Right cardiac atrium (tissue), 5 donors: ENCODE measurements at regions not wholly inside any gene's neighbourhood (a gene's known extent, or its start where the extent isn't known, plus 50 kb on each side); places are given as distances from the start of the nearest gene placed in this dataset.

Source experiments
- ATAC-seq, 2 donors: fragments of 200-7000 bp; cut with Tn5 transposase; one replicate each; pipeline versions ENCODE4 v1.8.0 to v1.9.1; 2020; ENCODE audit warnings: moderate library complexity in 2 of 2, mild to moderate bottlenecking in 1 of 2
- DNase-seq, 3 donors: peaks; one replicate each; pipeline ENCODE4 v3.0.0-alpha.2; 2020
- H3K27ac ChIP-seq: one replicate; pipeline ENCODE4 v1.5.1; 2013; ENCODE audit warnings: mild to moderate bottlenecking, low read length, control low read depth, moderate library complexity
- H3K27me3 ChIP-seq: one replicate; pipeline ENCODE4 v1.6.1; 2013; ENCODE audit not compliant: control insufficient read depth, insufficient read depth
- H3K4me1 ChIP-seq: one replicate; pipeline ENCODE4 v1.6.1; 2013; ENCODE audit warnings: low read length; ENCODE audit not compliant: control insufficient read depth, insufficient read depth
- H3K4me3 ChIP-seq: one replicate; pipeline ENCODE4 v1.5.1; 2013; ENCODE audit warnings: low read length, control low read depth
- H3K9me3 ChIP-seq: one replicate; pipeline ENCODE4 v1.6.1; 2013; ENCODE audit warnings: low read length; ENCODE audit not compliant: control insufficient read depth
- WGBS: extraction: QIAGEN DNeasy Blood & Tissue Kit; methylation state at CpG from one replicate; pipeline ENCODE4 v1.1.7; 2013; 5-methylcytosine and 5-hydroxymethylcytosine counted together
- intact Hi-C, 4 donors: fragments of 100-400 bp; cut with DNase I; formaldehyde crosslinking; loops; one replicate each; pipeline versions ENCODE4 v1.11.0 to v1.14.0; 2022 to 2023
- donor health status: healthy with polysubstance abuse.
- donor health status: DM: no; HTN: yes; CAD: no.
- donor health status: DM: no; HTN: no; CAD: no.
- donor health status: DM: no; HTN: yes; CAD: no; lungs with severe emphysema.
- donor health status: DM: yes; HTN: yes; CAD: no.

- no peaks in the 10 kb centered on the region for H3K27me3 ChIP-seq
- no peak overlapping the region for H3K4me3 ChIP-seq
- DNase-seq: no peak
- H3K9me3 ChIP-seq: no peaks in the 10 kb centered on the region
- no peak for ATAC-seq
- no peak overlapping the region for H3K27ac ChIP-seq
- intact Hi-C loops: no loop called here
- no peaks in the 10 kb centered on the region for H3K4me1 ChIP-seq
- 98% methylated on average over 1 of the region's 1 CpG for WGBS
These were observed 563.1 kb upstream of the JARID2 start for GRCh38 chr6:14682812-14683211.

- no peaks in the 10 kb centered on the region for H3K4me1 ChIP-seq
- WGBS: 96% methylated on average over 6 of the region's 6 CpGs
- DNase-seq (no peak), ATAC-seq (no peak)
- no peak overlapping the region for H3K27ac ChIP-seq
- no peaks in the 10 kb centered on the region for H3K27me3 ChIP-seq
- no peaks in the 10 kb centered on the region for H3K9me3 ChIP-seq
- intact Hi-C loops: no loop called here
- no peak overlapping the region for H3K4me3 ChIP-seq
These were observed 556.2 kb upstream of the JARID2 start for GRCh38 chr6:14689639-14690038.

DNA sequence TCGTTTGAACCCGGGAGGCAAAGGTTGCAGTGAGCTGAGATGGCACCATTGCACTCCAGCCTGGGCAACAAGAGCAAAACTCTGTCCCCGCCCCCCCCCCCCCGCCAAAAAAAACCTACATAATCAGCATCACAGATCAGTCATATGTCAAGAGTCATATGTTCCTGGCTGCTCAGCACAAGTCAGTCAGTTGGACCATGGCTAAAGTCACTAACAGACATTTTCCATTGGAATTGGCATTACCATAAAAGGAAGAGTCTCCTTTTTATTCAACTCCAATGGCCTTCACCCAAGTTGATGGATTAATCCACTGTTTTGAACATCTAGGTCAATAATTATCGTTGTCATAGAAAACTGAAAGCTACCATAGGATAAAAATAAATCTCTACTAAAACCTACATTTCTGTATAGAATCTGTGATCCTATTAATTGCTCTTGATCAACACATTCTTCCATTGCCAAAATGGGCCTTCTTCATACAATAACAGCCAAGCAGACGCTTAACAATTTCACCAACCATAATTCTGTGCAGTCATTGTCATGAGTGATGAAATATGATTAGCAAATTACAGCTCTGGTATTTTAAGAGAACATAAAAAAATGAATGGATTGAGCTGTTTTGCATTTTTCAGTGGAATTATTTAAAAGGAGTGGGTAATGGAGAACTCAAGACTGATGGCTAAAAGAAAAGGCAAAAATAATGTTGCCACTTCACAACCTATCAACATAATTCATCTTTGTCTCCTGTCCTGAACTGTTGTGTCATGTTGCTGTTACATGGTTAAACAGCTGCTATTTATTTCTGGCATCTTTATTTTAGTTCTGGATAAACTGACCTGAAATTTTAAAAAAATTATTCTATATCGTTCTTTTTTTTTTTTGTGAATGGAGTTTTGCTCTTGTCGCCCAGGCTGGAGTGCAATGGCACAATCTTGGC is 555.5 kb upstream of the JARID2 start:
- Histone ChIP-seq H3K27ac (no peak overlapping the region), H3K9me3 (no peaks in the 10 kb centered on the region), H3K4me1 (no peaks in the 10 kb centered on the region), H3K4me3 (no peak overlapping the region), H3K27me3 (no peaks in the 10 kb centered on the region)
- ATAC-seq (no peak), DNase-seq (no peak)
- intact Hi-C loops: no loop called here
- WGBS: 96% methylated on average over 8 of the region's 8 CpGs

GRCh38 chr6:14692208-14692607 is 553.7 kb upstream of the JARID2 start:
- intact Hi-C loops: no loop called here
- no peaks in the 10 kb centered on the region for H3K4me1 ChIP-seq
- 77% methylated on average over 1 of the region's 1 CpG for WGBS
- ATAC-seq: no peak
- H3K4me3 ChIP-seq: no peak overlapping the region
- no peaks in the 10 kb centered on the region for H3K9me3 ChIP-seq
- no peak overlapping the region for H3K27ac ChIP-seq
- no peak for DNase-seq
- no peaks in the 10 kb centered on the region for H3K27me3 ChIP-seq

- intact Hi-C loops: no loop called here
These were observed 552.3 kb upstream of the JARID2 start for GRCh38 chr6:14693301-14694192.

GRCh38 chr6:14694308-14694707 is 551.6 kb upstream of the JARID2 start:
- WGBS: 92% methylated on average over 1 of the region's 1 CpG
- Histone ChIP-seq H3K4me3 (no peak overlapping the region), H3K4me1 (no peaks in the 10 kb centered on the region), H3K27ac (no peak overlapping the region), H3K27me3 (no peaks in the 10 kb centered on the region), H3K9me3 (no peaks in the 10 kb centered on the region)
- DNase-seq: no peak
- intact Hi-C loops: no loop called here
- no peak for ATAC-seq

More at GRCh38 chr6:14693301-14694192, 552.3 kb upstream of the JARID2 start:
- H3K27me3 ChIP-seq: no peaks in the 10 kb centered on the region
- no peak overlapping the region for H3K4me3 ChIP-seq
- no peaks in the 10 kb centered on the region for H3K4me1 ChIP-seq
- WGBS: 85% methylated on average over 10 of the region's 10 CpGs
- ATAC-seq (no peak), DNase-seq (no peak)
- H3K27ac ChIP-seq: no peak overlapping the region
- no peaks in the 10 kb centered on the region for H3K9me3 ChIP-seq

- intact Hi-C loops: no loop called here
- H3K27me3 ChIP-seq: no peaks in the 10 kb centered on the region
- WGBS: 49% methylated on average over 6 of the region's 6 CpGs
- H3K4me3 ChIP-seq: no peak overlapping the region
- DNase-seq (no peak), ATAC-seq (no peak)
- no peaks in the 10 kb centered on the region for H3K9me3 ChIP-seq
- H3K4me1 ChIP-seq: no peaks in the 10 kb centered on the region
- H3K27ac ChIP-seq: no peak overlapping the region
These were observed 550.3 kb upstream of the JARID2 start for GRCh38 chr6:14695579-14695978.

DNA sequence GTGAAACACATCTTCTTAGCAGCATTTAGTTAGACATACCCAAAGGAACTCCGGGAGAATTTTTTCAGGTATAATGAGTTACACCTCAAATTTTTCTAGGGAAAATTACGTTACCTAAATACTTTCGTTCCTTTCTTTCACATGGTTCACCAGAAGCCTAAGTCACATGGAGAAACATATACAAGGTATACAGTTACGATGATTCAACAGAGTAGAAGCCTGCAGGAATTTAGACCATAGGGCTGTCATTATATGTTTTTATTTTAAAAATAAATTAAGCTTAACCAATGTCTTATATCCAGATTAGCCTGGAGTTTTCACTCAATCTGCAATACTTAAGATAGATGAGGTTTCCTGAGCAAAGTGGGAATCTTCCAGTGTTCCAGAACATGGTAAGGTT is 549.5 kb upstream of the JARID2 start:
- H3K4me1 ChIP-seq: no peaks in the 10 kb centered on the region
- DNase-seq: no peak

DNA sequence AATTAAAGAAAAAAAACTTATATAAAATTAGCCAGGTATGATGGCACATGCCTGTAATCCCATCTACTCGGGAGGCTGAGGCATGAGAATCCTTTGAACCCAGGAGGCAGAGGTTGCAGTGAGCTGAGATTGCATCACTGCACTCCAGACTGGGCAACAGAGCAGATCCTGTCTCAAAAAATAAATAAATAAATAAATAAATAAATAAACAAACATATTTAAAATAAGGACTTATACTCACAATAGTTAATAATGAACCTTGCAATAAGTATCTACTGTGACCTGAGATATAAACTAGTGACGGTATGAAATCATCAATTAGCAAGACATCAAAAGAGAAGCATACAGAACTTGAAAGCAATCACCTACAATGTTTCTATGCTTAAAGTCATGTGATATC is 548.4 kb upstream of the JARID2 start:
- Histone ChIP-seq H3K27me3 (no peaks in the 10 kb centered on the region), H3K4me1 (no peaks in the 10 kb centered on the region), H3K9me3 (no peaks in the 10 kb centered on the region), H3K27ac (no peak overlapping the region), H3K4me3 (no peak overlapping the region)
- 97% methylated on average over 2 of the region's 2 CpGs for WGBS
- DNase-seq: no peak
- intact Hi-C loops: no loop called here
- ATAC-seq: no peak

More for the DNA sequence above, 549.5 kb upstream of the JARID2 start:
- intact Hi-C loops: no loop called here
- H3K27me3 ChIP-seq: no peaks in the 10 kb centered on the region
- no peaks in the 10 kb centered on the region for H3K9me3 ChIP-seq
- no peak overlapping the region for H3K4me3 ChIP-seq
- no peak overlapping the region for H3K27ac ChIP-seq
- no peak for ATAC-seq
- 98% methylated on average over 4 of the region's 4 CpGs for WGBS

DNA sequence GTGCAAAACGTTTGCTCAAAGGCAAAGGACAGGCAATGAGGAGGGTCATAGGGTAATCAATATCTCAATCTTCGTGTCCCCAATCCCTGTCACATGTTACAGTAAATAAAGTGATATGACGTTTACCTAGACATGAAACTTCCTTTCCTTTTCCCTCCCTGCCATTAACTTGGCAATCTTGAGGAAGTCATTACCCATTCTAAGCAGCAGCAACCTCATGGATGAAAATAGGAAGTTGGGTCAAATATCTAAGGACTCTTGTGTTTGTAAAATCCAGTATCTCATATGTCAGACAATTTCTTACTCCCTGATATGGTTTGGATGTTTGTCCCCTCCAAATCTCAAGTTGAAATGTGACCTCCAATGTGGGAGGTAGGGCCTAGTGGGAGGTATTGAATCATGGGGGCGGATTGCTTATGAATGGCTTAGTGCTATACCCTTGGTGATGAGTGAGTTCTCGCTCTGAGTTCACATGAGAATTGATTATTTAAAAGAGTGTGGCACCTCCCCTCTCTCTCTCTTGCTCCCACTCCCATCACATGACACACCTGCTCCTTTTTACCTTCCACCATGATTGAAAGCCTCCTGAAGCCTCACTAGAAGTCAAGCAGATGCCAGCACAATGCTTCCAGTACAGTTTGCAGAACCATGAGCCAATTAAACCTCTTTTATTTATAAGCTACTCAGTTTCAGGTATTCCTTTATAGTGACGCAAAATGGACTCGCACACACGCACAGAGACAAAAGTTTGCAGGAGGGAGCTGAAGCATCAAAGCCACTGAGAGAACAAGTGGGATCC is 545.9 kb upstream of the JARID2 start:
- Histone ChIP-seq H3K4me3 (no peak overlapping the region), H3K9me3 (no peaks in the 10 kb centered on the region), H3K27me3 (no peaks in the 10 kb centered on the region), H3K27ac (no peak overlapping the region), H3K4me1 (peaks cover 3% of the 10 kb centered on the region)
- DNase-seq (no peak), ATAC-seq (no peak)
- intact Hi-C loops: no loop called here
- WGBS: 89% methylated on average over 8 of the region's 8 CpGs
